Ammon's horn (tissue), 1 donor: ENCODE measurements at regions not wholly inside any gene's neighbourhood (a gene's known extent, or its start where the extent isn't known, plus 50 kb on each side); places are given as distances from the start of the nearest gene placed in this dataset.
"Not testable (repeated sequence)": the region's sequence is repeated elsewhere in the genome, so short reads cannot be mapped to it uniquely, and the experiment has no call there.

Experiments used
- DNase-seq: peaks from one replicate; pipeline ENCODE4 v3.0.0-alpha.2; 2016; ENCODE audit warnings: low spot score

- no peak for DNase-seq
Observed at GRCh38 chr6:60670036-60670435, 1616.0 kb downstream of the KHDRBS2 start.

GRCh38 chr6:60668428-60668827 is 1617.6 kb downstream of the KHDRBS2 start:
- DNase-seq, result no peak

GRCh38 chr6:60663199-60663598 is 1622.8 kb downstream of the KHDRBS2 start:
- DNase-seq, result not testable (repeated sequence)

GRCh38 chr6:60643870-60644269 is 1642.2 kb downstream of the KHDRBS2 start:
- no peak for DNase-seq

GRCh38 chr6:60639185-60639584 is 1646.8 kb downstream of the KHDRBS2 start:
- not testable (repeated sequence) for DNase-seq
